GM12873 (cell line): ENCODE measurements at regions not wholly inside any gene's neighbourhood (a gene's known extent, or its start where the extent isn't known, plus 50 kb on each side); places are given as distances from the start of the nearest gene placed in this dataset.

Source experiments
- CTCF ChIP-seq: IDR thresholded peaks from 2 replicates; pipeline ENCODE4 v1.5.1; 2012; ENCODE audit warnings: low read depth, mild to moderate bottlenecking, moderate library complexity, low read length, control low read depth; ENCODE audit not compliant: insufficient read depth; ENCODE audit errors: missing control alignments

GRCh38 chr12:23025372-23026016, 400.5 kb downstream of the ETNK1 start:
- no peak for TF ChIP-seq CTCF

GRCh38 chr12:23028158-23028802, 403.3 kb downstream of the ETNK1 start:
- no peak for TF ChIP-seq CTCF

- no peak for TF ChIP-seq CTCF
Measured at GRCh38 chr12:23029185-23029584, 404.2 kb downstream of the ETNK1 start.

- TF ChIP-seq CTCF: no peak
Measured at GRCh38 chr12:23039834-23040233, 414.9 kb downstream of the ETNK1 start.

- no peak for TF ChIP-seq CTCF
Measured at GRCh38 chr12:23041774-23042173, 416.8 kb downstream of the ETNK1 start.

- TF ChIP-seq CTCF: no peak
Measured at GRCh38 chr12:23043646-23044045, 418.7 kb downstream of the ETNK1 start.

- TF ChIP-seq CTCF: no peak
Measured at GRCh38 chr12:23049180-23049579, 424.2 kb downstream of the ETNK1 start.
